SK-N-SH treated with all-trans-retinoic acid at 6 μM for 48 hours (cell line): ENCODE measurements at regions not wholly inside any gene's neighbourhood (a gene's known extent, or its start where the extent isn't known, plus 50 kb on each side); places are given as distances from the start of the nearest gene placed in this dataset.

Source experiments
- ARNTL ChIP-seq: fragments of 450-650 bp; formaldehyde crosslinking; IDR thresholded peaks from 2 replicates; pipeline ENCODE4 v1.5.0; 2020; ENCODE audit warnings: low read depth, mild to moderate bottlenecking, moderate library complexity, borderline replicate concordance
- BACH2 ChIP-seq: fragments of 250-450 bp; sonication (Bioruptor Pico); IDR thresholded peaks from 2 replicates; pipeline ENCODE4 v1.9.0; 2021; ENCODE audit warnings: mild to moderate bottlenecking, borderline replicate concordance
- CREB5 ChIP-seq: fragments of 250-450 bp; sonication (Bioruptor Pico); IDR thresholded peaks from 2 replicates; pipeline ENCODE4 v1.5.1; 2020; ENCODE audit warnings: low read depth, mild to moderate bottlenecking, moderate library complexity
- CSDC2 ChIP-seq: fragments of 250-450 bp; sonication (Bioruptor Pico); IDR thresholded peaks from 2 replicates; pipeline ENCODE4 v1.5.0; 2020; ENCODE audit warnings: mild to moderate bottlenecking, moderate library complexity
- CSRNP3 ChIP-seq: fragments of 250-450 bp; sonication (Bioruptor Pico); IDR thresholded peaks from 2 replicates; pipeline ENCODE4 v1.5.1; 2021; ENCODE audit warnings: mild to moderate bottlenecking, moderate library complexity
- ESRRG ChIP-seq: fragments of 250-450 bp; sonication (Bioruptor Pico); IDR thresholded peaks from 2 replicates; pipeline ENCODE4 v1.6.1; 2021; ENCODE audit warnings: mild to moderate bottlenecking
- GLIS3 ChIP-seq: fragments of 250-450 bp; sonication (Bioruptor Pico); IDR thresholded peaks from 2 replicates; pipeline ENCODE4 v1.5.0; 2020; ENCODE audit warnings: mild to moderate bottlenecking, moderate library complexity
- PATZ1 ChIP-seq: fragments of 250-450 bp; sonication (Bioruptor Pico); IDR thresholded peaks from 2 replicates; pipeline ENCODE4 v1.8.0; 2020; ENCODE audit warnings: mild to moderate bottlenecking, moderate library complexity, borderline replicate concordance
- RARB ChIP-seq: fragments of 250-450 bp; sonication (Bioruptor Pico); IDR thresholded peaks from 2 replicates; pipeline ENCODE4 v1.8.0; 2021; ENCODE audit warnings: mild to moderate bottlenecking, moderate library complexity
- SNAI2 ChIP-seq: fragments of 250-450 bp; sonication (Bioruptor Pico); IDR thresholded peaks from 2 replicates; pipeline ENCODE4 v1.5.0; 2020; ENCODE audit warnings: mild to moderate bottlenecking, moderate library complexity
- ZFP3 ChIP-seq: fragments of 250-450 bp; sonication (Bioruptor Pico); IDR thresholded peaks from 2 replicates; pipeline ENCODE4 v1.5.0; 2020; ENCODE audit warnings: mild to moderate bottlenecking, moderate library complexity
- ZNF565 ChIP-seq: fragments of 450-650 bp; formaldehyde crosslinking; conservative IDR thresholded peaks from 2 replicates; pipeline ENCODE4 v1.5.0; 2020; ENCODE audit warnings: low read depth, mild to moderate bottlenecking, moderate library complexity
- ZNF70 ChIP-seq: fragments of 450-650 bp; formaldehyde crosslinking; IDR thresholded peaks from 2 replicates; pipeline ENCODE4 v1.5.0; 2020; ENCODE audit warnings: mild to moderate bottlenecking, moderate library complexity
- ZNF8 ChIP-seq: fragments of 450-650 bp; formaldehyde crosslinking; IDR thresholded peaks from 2 replicates; pipeline ENCODE4 v1.5.0; 2020; ENCODE audit warnings: mild to moderate bottlenecking, moderate library complexity

- TF ChIP-seq PATZ1 (CRISPR knock-in tag) (no peak), ZNF565 (no peak), CSRNP3 (CRISPR knock-in tag) (no peak), SNAI2 (CRISPR knock-in tag) (no peak), GLIS3 (CRISPR knock-in tag) (no peak), CSDC2 (no peak), ZNF70 (CRISPR knock-in tag) (no peak), RARB (CRISPR knock-in tag) (no peak), ZNF8 (CRISPR knock-in tag) (no peak), ARNTL (CRISPR knock-in tag) (no peak), CREB5 (CRISPR knock-in tag) (no peak), ZFP3 (peak; percentile 88), ESRRG (CRISPR knock-in tag) (no peak), BACH2 (CRISPR knock-in tag) (no peak)
These were observed 138.9 kb upstream of the LYZL1 start for GRCh38 chr10:29150010-29150409.
